D721Med (cell line): ENCODE measurements at regions not wholly inside any gene's neighbourhood (a gene's known extent, or its start where the extent isn't known, plus 50 kb on each side); places are given as distances from the start of the nearest gene placed in this dataset.

ENCODE experiments used
- DNase-seq: peaks from one replicate; pipeline ENCODE4 v3.0.0; 2011; ENCODE audit warnings: low spot score; ENCODE audit not compliant: insufficient read length
- FAIRE-seq: peaks from 2 replicates; lab custom pipeline; 2011; peaks lifted over from hg19 to GRCh38; lab: Jason Lieb, UNC
- TF ChIP-seq, protein P1 (sequence below): IDR thresholded peaks from 2 replicates; pipeline ENCODE4 v1.5.1; 2012; ENCODE audit warnings: mild to moderate bottlenecking, control low read depth; ENCODE audit not compliant: insufficient read depth; ENCODE audit errors: missing control alignments

DNA sequence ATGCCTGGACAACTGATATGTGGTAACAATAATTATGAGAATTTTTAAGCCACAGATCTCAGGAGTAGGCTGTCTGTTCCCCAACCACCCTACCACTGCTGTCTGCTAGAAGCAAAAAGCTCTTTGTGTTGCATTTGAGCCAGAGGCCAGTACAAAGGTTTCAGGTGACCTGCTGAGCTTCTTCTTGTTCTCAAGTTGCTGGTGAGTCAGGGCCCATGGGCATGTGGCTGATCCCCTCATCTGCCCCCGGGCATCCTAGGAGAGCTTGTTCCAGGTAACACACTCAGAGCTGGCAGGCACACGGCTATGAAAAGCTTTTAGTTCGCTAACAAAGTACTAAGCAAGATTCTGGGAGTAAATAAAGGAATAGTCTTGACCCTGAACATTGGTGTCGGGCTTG lies 285.3 kb downstream of the CDC5L start:
- no peak for FAIRE-seq
- DNase-seq = no peak
- TF ChIP-seq, protein P1, sequence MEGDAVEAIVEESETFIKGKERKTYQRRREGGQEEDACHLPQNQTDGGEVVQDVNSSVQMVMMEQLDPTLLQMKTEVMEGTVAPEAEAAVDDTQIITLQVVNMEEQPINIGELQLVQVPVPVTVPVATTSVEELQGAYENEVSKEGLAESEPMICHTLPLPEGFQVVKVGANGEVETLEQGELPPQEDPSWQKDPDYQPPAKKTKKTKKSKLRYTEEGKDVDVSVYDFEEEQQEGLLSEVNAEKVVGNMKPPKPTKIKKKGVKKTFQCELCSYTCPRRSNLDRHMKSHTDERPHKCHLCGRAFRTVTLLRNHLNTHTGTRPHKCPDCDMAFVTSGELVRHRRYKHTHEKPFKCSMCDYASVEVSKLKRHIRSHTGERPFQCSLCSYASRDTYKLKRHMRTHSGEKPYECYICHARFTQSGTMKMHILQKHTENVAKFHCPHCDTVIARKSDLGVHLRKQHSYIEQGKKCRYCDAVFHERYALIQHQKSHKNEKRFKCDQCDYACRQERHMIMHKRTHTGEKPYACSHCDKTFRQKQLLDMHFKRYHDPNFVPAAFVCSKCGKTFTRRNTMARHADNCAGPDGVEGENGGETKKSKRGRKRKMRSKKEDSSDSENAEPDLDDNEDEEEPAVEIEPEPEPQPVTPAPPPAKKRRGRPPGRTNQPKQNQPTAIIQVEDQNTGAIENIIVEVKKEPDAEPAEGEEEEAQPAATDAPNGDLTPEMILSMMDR = no peak

DNA sequence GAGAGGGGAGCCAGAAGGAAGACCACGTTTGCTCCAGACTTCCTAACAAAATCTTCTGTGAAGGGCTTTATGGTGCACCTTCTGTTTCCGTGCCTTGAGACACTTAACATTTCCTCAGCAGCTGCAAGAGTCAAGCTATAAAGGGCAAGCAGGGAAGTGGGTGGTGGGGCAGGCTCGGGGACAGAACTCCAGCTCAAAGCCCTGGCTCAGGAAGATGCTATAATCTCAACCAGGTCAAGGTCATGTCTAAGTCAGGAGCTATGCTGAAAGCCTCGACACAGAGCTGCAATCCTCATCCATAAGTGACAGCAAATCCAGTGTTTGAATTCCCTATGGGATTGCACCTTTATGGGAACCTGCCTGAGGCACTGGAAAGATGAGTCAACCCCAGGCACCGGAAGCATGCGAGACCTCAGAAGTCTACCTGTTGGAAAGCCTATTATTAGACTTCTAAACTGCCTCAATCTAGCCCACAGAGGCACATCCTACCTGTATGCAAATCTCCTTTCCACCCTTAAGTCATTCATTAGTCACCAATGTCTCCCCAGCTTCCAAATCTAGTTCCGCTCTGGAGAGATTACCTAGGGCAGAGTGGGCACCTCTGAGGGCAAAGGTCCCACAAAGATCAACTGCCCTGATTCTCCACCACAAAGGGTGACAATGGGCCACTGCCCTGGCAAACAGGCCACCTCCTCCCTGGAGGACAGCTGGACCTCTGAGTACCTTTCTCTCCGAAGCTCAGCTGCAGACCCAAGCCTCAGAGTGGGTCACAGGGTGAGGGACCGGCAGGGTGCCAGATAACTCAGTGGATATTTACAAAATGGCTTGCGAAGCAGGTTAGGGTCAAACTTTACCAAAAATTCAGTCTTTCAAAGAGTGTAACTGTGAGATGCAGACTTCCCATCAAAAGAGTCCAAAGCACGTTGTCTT lies 287.0 kb downstream of the CDC5L start:
- FAIRE-seq = no peak
- DNase-seq = no peak
- TF ChIP-seq, protein P1 = no peak

GRCh38 chr6:44675449-44675848 lies 287.9 kb downstream of the CDC5L start:
- DNase-seq = no peak
- TF ChIP-seq, protein P1 = no peak
- peak; percentile 91 for FAIRE-seq

DNA sequence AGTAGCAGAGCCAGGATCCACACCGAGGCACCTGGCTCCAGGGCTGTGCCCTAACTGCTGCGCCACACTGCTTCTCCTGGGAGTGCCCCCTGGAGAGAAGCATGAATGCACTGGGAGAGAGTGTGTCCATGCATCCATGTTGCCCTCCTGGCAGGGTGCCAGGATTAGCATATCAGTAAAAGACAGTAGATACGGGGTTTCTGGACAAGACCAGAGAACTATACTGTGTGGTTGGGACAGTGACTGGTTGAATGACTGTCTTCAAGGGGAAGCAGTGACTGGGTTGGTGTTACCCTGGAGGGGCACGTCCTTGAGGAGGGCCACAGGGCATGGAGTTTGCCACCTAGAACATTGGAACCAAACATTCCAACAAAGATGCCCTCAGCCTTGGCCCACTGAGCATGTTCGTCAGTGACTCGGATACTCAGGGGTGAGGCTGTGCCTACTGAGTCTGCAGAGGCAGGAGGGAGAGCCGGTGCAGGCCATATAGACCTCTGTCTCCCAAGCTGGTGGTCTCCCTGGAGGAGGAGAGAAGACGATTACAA lies 288.8 kb downstream of the CDC5L start:
- FAIRE-seq (peak; percentile 67), DNase-seq (no peak)
- TF ChIP-seq, protein P1 = no peak

DNA sequence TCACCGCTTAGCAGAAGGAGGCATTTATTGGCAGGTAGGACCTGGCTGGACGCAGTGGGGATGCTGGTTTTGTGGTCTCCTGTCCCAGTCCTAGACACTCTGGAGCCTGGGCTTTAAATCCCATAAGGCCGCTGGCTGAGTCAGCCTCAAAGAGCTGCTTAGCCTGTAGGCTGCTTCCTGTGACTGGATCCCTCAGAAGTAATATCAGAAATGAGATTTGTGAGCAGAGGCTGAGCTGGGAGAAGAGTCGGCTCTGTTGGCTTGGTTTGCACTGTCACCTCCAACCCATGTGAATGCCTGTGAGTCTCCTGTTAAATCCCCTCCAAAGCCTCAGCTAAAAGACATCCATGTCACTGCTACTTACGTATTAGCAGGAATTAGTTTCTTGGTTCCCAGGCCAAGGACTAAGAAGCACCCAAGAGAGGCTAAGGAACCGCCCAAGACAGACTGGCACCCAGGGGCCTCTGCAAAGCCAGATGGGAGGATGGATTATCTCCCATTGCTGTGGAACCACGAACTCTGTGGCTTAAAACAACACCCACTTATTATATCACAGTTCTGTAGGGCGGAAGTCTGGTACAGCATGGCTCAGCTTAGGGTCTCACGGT lies 289.4 kb downstream of the CDC5L start:
- DNase-seq (peak; percentile 64), FAIRE-seq (peak; percentile 98)
- TF ChIP-seq, protein P1 = no peak

DNA sequence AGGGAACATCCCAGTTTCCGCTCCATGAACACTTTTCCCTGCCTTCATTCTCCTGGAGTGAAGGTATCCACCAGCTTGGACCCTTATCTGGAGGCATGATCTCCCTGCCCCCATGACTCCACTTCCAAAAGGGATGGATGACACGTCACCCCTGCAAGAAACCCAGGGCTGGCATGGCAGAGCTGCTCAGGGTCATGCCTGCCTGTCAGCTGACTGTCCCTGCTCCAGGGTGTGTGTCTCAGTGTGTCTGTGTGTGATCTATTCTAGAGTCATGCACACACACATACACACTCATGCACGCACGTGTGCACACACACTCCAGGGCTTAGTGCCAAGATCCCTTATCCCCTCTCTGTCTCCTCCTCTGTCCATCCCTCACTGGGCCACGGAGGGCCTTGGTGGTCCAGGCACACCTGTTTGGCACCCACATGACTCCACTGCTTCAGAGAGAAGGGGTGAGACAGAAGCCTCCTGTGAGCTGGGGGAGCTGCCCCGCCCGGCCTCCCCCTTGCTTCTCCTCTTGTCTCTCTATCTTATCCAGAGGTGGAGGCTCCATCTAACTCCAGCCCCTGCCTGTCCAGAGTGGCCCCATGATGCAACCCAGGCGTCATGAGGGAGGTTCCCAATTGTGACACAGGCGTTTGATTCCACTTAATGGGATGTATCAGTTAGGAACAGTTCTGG lies 290.9 kb downstream of the CDC5L start:
- DNase-seq (no peak), FAIRE-seq (no peak)
- TF ChIP-seq, protein P1 = no peak
